ENCODE measurements at regions not wholly inside any gene's neighbourhood (a gene's known extent, or its start where the extent isn't known, plus 50 kb on each side); places are given as distances from the start of the nearest gene placed in this dataset.

DNA sequence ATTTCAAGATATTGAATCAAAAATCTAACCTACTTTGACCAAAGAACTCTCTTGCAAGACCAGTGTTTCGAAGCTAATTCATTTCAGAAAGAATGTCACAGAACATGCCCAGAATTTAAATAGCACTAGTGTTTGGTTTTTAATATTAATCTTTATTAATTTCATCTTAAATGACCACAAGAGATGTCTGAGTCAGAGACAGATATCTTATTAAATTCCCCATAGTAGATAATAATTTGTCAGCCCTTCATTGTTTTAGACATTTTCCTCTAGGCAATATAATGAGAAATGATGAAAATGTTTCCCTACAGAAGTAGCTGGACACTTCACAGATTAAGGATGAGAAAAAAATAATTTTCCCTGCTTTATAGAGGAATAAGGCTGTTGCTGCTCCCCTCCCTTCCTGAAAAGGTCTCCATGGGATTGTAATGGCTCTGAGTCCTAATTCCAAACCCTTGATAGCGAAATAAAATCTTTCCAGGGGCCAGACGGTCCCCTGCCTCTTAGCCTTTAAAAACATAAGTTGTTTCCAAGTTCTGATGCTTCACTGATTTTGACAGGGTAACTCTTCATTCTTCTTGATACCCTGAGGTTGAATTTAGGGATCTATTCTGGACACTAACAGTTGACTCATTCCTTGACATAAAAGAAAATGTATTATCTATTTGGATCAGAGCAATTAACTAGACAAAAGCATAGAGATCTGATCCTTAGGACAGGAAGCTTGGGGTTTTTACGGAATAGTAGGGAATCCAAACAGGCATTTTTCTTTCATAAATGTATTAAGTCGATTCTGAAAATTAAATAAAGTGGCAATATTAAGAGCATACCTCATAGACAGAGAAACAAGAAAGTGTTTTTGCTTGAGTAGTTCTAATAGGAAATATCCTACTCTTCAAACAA, 820.8 kb downstream of the BRINP3 start:
- no peak for TF ChIP-seq POLR2A (IDR thresholded peaks at IDR 0.05; ENCODE audit: low read depth, low read length)
- TF ChIP-seq POLR2AphosphoS5 (IDR thresholded peaks at IDR 0.05; ENCODE audit: low read depth, low read length), result no peak
- no peak for TF ChIP-seq TAF1 (IDR thresholded peaks at IDR 0.05; ENCODE audit: borderline replicate concordance, low read depth, low read length)

All from GM12892 (cell line).